Smooth muscle cell (in vitro differentiated cells): ENCODE measurements at regions not wholly inside any gene's neighbourhood (a gene's known extent, or its start where the extent isn't known, plus 50 kb on each side); places are given as distances from the start of the nearest gene placed in this dataset.

Experiments used
- DNase-seq: peaks from one replicate; lab custom pipeline; 2025; ENCODE audit not compliant: unreplicated experiment; lab: John Stamatoyannopoulos, UW
- H2AFZ ChIP-seq: fragments of 200-600 bp; sonication (generic); 2 replicates; pipeline ENCODE4 v1.6.0; 2016; ENCODE audit warnings: antibody characterized with exemption, low read depth, mild to moderate bottlenecking
- H3F3A ChIP-seq: fragments of 200-600 bp; sonication (generic); 2 replicates; pipeline ENCODE4 v1.6.0; 2017; ENCODE audit warnings: antibody characterized with exemption, low read depth
- H3K27ac ChIP-seq: fragments of 200-600 bp; sonication (generic); 2 replicates; pipeline ENCODE4 v1.5.1; 2016; ENCODE audit warnings: low read depth, mild to moderate bottlenecking
- H3K27me3 ChIP-seq: fragments of 200-600 bp; sonication (generic); 2 replicates; pipeline ENCODE4 v1.6.1; 2016; ENCODE audit warnings: low read depth, mild to moderate bottlenecking
- H3K36me3 ChIP-seq: fragments of 200-600 bp; sonication (generic); 2 replicates; pipeline ENCODE4 v1.5.1; 2016; ENCODE audit warnings: low read depth
- H3K4me1 ChIP-seq: fragments of 200-600 bp; sonication (generic); 2 replicates; pipeline ENCODE4 v1.5.1; 2016; ENCODE audit warnings: low read depth
- H3K4me2 ChIP-seq: fragments of 200-600 bp; sonication (generic); 2 replicates; pipeline ENCODE4 v1.6.0; 2016; ENCODE audit warnings: mild to moderate bottlenecking
- H3K4me3 ChIP-seq: fragments of 200-600 bp; sonication (generic); 2 replicates; pipeline ENCODE4 v1.5.1; 2016; ENCODE audit warnings: mild to moderate bottlenecking
- H3K79me2 ChIP-seq: fragments of 200-600 bp; sonication (generic); 2 replicates; pipeline ENCODE4 v1.6.0; 2016; ENCODE audit warnings: low read depth, mild to moderate bottlenecking
- H3K9ac ChIP-seq: fragments of 200-600 bp; sonication (generic); 2 replicates; pipeline ENCODE4 v1.6.0; 2016; ENCODE audit warnings: low read depth
- H3K9me3 ChIP-seq: fragments of 200-600 bp; sonication (generic); replicated peaks from 2 replicates; pipeline ENCODE4 v1.5.1; 2016; ENCODE audit warnings: low read depth
- H4K20me1 ChIP-seq: fragments of 200-600 bp; sonication (generic); 2 replicates; pipeline ENCODE4 v1.6.0; 2016; ENCODE audit warnings: low read depth
- WGBS: methylation state at CpG from one replicate; pipeline ENCODE4 v1.1.7; 2016; ENCODE audit warnings: low lambda C conversion rate; 5-methylcytosine and 5-hydroxymethylcytosine counted together
- TF ChIP-seq, protein P1 (sequence below): fragments of 200-600 bp; sonication (generic); IDR thresholded peaks from 2 replicates; pipeline ENCODE4 v1.5.1; 2017; ENCODE audit warnings: borderline replicate concordance, mild to moderate bottlenecking, antibody characterized with exemption; ENCODE audit not compliant: insufficient read depth, poor library complexity, severe bottlenecking

DNA sequence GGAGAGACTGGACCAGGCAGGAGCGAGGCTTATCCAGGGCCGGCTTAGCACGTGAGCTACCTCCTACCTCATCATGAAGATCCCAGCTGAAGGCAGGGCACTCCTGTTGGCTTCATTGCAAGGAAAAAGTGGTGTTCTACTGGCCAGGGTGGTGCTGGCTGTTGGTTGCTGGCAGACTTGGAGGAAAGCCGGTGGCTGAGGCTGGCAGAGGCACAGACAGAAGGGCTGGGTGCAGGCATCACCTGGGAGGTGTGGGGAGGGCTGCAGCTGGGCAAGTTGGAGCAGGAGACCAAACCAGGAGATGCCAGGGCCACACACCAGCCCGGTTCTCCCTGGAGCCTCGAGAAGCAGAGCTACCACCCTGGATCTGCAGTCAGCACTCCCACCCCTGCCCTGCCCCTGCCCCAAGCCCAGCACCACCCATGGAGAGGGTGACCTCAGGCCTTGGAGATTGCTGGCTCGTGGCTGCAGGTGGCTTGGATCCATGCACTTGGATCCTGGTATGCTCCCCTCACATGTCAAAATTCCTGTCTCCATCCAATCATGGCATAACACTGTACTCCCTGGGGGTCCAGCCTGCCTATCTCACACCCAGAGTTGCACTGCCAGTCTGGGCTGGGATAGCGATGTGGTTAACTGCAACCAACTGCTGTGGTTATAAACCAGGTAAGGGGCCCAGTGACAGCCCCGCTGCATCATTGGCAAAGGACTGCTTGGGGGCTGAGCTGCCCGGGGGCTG is 49.7 kb downstream of the GLI2 start:
- H3K27me3 ChIP-seq: no peaks in the 10 kb centered on the region
- H3K36me3 ChIP-seq: no peaks in the 10 kb centered on the region
- H4K20me1 ChIP-seq: peaks cover 99% of the 10 kb centered on the region
- H3K4me1 ChIP-seq: peaks cover 35% of the 10 kb centered on the region
- no peak for DNase-seq
- peaks cover 8% of the 10 kb centered on the region for H3F3A ChIP-seq
- no peak overlapping the region for H3K27ac ChIP-seq
- no peak overlapping the region for H3K4me3 ChIP-seq
- TF ChIP-seq, protein P1, sequence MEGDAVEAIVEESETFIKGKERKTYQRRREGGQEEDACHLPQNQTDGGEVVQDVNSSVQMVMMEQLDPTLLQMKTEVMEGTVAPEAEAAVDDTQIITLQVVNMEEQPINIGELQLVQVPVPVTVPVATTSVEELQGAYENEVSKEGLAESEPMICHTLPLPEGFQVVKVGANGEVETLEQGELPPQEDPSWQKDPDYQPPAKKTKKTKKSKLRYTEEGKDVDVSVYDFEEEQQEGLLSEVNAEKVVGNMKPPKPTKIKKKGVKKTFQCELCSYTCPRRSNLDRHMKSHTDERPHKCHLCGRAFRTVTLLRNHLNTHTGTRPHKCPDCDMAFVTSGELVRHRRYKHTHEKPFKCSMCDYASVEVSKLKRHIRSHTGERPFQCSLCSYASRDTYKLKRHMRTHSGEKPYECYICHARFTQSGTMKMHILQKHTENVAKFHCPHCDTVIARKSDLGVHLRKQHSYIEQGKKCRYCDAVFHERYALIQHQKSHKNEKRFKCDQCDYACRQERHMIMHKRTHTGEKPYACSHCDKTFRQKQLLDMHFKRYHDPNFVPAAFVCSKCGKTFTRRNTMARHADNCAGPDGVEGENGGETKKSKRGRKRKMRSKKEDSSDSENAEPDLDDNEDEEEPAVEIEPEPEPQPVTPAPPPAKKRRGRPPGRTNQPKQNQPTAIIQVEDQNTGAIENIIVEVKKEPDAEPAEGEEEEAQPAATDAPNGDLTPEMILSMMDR: no peak
- peaks cover 56% of the 10 kb centered on the region for H3K79me2 ChIP-seq
- WGBS: 93% methylated on average over 10 of the region's 10 CpGs
- no peak overlapping the region for H3K4me2 ChIP-seq
- no peak overlapping the region for H3K9ac ChIP-seq
- no peaks in the 10 kb centered on the region for H3K9me3 ChIP-seq
- H2AFZ ChIP-seq: no peak overlapping the region

DNA sequence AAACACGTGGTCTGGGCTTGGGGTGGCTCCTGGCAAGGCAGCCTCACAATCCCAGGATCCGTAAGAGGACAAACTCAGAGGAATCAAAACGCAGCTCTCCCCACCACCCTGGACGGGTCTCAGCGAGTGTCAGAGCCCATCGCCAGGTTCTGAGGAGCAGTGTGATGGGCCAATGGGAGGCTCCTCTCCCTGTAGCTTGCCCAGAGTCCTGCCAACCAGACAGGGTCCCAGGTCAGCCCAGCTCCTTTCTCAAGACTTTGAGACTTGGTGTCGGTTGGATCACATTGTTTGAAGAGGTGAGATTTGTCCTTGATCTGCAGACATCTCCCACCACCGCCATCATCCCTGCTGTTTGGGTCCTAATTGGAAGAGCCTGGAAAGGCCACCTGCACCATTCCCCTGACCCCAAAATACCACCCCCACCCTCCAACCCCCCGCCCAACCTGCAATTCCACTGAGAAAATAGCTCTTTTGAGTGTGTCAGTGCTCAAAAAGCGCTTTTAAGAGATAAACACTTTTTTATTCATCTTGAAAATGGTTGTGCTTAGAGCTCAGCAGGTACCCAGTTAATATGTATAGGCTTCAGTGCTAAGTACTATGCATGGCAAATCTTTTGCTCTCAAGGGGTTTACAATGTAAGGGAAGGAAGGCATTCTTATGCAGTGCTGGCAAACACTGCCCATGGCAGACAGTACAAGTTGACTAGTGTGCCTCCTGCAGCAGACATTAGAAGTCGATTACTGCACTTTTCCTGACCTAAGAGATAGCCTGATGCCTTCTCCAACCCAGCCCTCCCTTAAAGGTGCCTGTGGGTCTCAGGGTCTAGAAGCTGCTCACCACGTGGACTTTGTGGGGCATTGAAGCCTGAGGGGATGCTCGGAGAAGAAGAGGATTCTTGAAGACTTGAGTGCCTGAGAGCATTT is 50.6 kb downstream of the GLI2 start:
- H3K27ac ChIP-seq: peak overlapping the region; percentile 43
- H3F3A ChIP-seq: peaks cover 8% of the 10 kb centered on the region
- peaks cover 58% of the 10 kb centered on the region for H3K79me2 ChIP-seq
- 82% methylated on average over 13 of the region's 13 CpGs for WGBS
- H3K4me2 ChIP-seq: no peak overlapping the region
- no peaks in the 10 kb centered on the region for H3K27me3 ChIP-seq
- no peak for DNase-seq
- no peak overlapping the region for H3K9ac ChIP-seq
- peaks cover 35% of the 10 kb centered on the region for H3K4me1 ChIP-seq
- H3K4me3 ChIP-seq: no peak overlapping the region
- H2AFZ ChIP-seq: no peak overlapping the region
- peaks cover 99% of the 10 kb centered on the region for H4K20me1 ChIP-seq
- no peaks in the 10 kb centered on the region for H3K36me3 ChIP-seq
- TF ChIP-seq, protein P1: no peak
- H3K9me3 ChIP-seq: no peaks in the 10 kb centered on the region

DNA sequence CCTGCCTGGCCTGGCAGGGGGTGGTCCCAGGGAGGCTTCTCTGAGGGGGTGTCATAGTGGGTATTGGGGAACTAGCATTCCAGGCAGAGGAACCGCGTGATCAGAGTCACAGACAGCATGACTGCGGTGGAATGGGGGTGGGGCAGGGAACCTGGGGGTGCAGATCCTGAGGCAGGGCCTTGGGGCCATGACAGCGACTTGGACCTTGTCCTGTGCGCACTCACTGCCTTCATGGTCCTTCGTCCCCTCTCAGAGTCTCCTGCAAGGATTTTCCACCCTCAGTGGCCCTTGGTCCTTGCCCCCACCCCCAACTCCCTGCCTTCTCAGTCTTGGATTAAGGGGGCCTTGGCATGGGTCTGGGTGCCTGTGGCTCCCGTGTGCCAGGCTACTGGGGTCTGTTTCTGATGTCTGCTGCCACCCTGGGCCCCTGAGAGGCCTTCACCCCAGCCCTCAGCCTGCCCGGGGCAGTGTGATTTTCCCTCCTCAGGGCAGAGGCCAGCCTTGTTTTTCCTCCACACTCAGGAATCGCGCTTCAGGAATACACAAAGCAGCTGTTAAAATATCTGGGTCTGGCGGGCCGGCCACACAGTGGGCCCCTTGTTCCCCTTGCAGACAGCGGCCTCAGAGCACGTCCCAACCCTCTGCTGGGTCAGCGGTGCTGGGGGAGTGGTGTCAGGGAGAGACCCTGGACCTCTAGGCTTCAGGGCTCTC is 51.6 kb downstream of the GLI2 start:
- peaks cover 99% of the 10 kb centered on the region for H4K20me1 ChIP-seq
- H3K9ac ChIP-seq: no peak overlapping the region
- H3K27me3 ChIP-seq: no peaks in the 10 kb centered on the region
- WGBS: 50% methylated on average over 15 of the region's 15 CpGs
- H3K27ac ChIP-seq: peak overlapping the region; percentile 43
- H3K4me2 ChIP-seq: no peak overlapping the region
- peaks cover 35% of the 10 kb centered on the region for H3K4me1 ChIP-seq
- H2AFZ ChIP-seq: no peak overlapping the region
- peaks cover 54% of the 10 kb centered on the region for H3K79me2 ChIP-seq
- no peak overlapping the region for H3K4me3 ChIP-seq
- peaks cover 8% of the 10 kb centered on the region for H3F3A ChIP-seq
- TF ChIP-seq, protein P1: no peak
- no peak for DNase-seq
- H3K9me3 ChIP-seq: no peaks in the 10 kb centered on the region
- no peaks in the 10 kb centered on the region for H3K36me3 ChIP-seq
